Ishikawa (cell line): ENCODE measurements at regions not wholly inside any gene's neighbourhood (a gene's known extent, or its start where the extent isn't known, plus 50 kb on each side); places are given as distances from the start of the nearest gene placed in this dataset.

Experiments
- CEBPB ChIP-seq: IDR thresholded peaks from 2 replicates; pipeline ENCODE4 v1.6.1; 2012
- CREB1 ChIP-seq: IDR thresholded peaks from 2 replicates; pipeline ENCODE4 v1.6.1; 2012; ENCODE audit warnings: low read depth
- EGR1 ChIP-seq: IDR thresholded peaks from 2 replicates; pipeline ENCODE4 v1.6.1; 2012
- EP300 ChIP-seq: IDR thresholded peaks from 2 replicates; pipeline ENCODE4 v1.6.1; 2012; ENCODE audit warnings: borderline replicate concordance
- FOXM1 ChIP-seq: IDR thresholded peaks from 2 replicates; pipeline ENCODE4 v1.6.1; 2012; ENCODE audit warnings: low read depth, borderline replicate concordance
- NFIC ChIP-seq: IDR thresholded peaks from 2 replicates; pipeline ENCODE4 v1.6.1; 2012
- RAD21 ChIP-seq: IDR thresholded peaks from 2 replicates; pipeline ENCODE4 v1.6.1; 2012; ENCODE audit warnings: low read depth
- TAF1 ChIP-seq: IDR thresholded peaks from 2 replicates; pipeline ENCODE4 v1.6.1; 2012; ENCODE audit warnings: low read depth, mild to moderate bottlenecking
- TCF12 ChIP-seq: IDR thresholded peaks from 2 replicates; pipeline ENCODE4 v1.6.1; 2012; ENCODE audit warnings: low read depth
- TEAD4 ChIP-seq: IDR thresholded peaks from 2 replicates; pipeline ENCODE4 v1.6.1; 2012
- YY1 ChIP-seq: IDR thresholded peaks from 2 replicates; pipeline ENCODE4 v1.6.1; 2012; ENCODE audit warnings: low read depth
- ZBTB7A ChIP-seq: IDR thresholded peaks from 2 replicates; pipeline ENCODE4 v1.6.1; 2012; ENCODE audit warnings: low read depth
- TF ChIP-seq, protein P1 (sequence below): IDR thresholded peaks from 2 replicates; pipeline ENCODE4 v1.6.1; 2012
- TF ChIP-seq, protein P2 (sequence below): IDR thresholded peaks from 2 replicates; pipeline ENCODE4 v1.6.1; 2012
- TF ChIP-seq, protein P3 (sequence below): IDR thresholded peaks from 2 replicates; pipeline ENCODE4 v1.6.1; 2012; ENCODE audit warnings: low read depth, mild to moderate bottlenecking

DNA sequence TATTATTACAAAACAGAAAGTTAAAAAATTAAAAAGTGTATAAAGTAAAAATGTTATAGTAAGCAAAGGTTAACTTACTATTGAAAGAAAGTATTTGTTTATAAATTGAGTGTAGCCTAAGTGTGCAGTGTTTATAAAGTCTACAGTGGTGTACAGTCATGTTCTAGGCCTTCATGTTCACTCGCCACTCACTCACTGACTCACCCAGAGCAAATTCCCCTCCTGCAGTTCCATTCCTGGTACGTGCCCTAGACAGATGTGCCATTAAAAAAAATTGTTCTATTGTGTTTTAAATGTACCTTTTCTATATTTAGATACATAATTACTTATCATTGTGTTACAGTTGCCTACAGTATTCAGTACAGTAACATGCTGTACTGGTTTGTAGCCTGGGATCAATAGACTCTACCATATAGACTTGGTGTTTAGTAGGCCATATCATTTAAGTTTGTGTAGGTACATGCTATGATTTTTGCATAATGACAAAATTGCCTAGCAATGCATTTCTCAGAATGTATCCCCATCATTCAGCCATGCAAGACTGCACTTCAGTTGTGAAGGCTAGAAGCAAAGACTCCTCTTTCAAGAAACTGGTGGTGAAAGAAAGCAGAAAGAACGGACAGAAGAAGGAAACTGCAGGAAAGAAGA lies 100.6 kb downstream of the DACT1 start:
- TF ChIP-seq EGR1 (no peak), CEBPB (no peak), YY1 (no peak), TCF12 (no peak), TAF1 (no peak), FOXM1 (no peak)

DNA sequence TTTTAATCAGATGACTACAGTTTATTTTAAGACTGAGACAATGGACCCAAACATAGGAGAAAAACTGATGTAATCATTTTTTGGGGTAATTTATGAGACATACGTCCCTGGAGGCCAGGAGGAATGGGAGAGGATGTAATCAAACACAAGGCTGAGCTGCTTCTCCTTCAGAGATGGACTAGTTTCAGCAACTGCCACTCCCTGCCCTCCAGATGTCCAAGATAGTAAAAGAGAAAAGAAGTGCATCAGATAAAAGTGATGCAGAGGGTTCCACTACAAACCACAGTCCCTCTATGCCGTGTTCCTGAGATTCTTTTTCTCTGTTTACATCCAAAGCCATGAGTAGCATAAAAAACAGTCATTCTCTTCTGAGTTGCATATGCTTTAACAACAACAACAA lies 101.1 kb downstream of the DACT1 start:
- TF ChIP-seq FOXM1, result no peak
- no peak for TF ChIP-seq TAF1
- no peak for TF ChIP-seq CREB1
- no peak for TF ChIP-seq RAD21
- TF ChIP-seq, protein P1, sequence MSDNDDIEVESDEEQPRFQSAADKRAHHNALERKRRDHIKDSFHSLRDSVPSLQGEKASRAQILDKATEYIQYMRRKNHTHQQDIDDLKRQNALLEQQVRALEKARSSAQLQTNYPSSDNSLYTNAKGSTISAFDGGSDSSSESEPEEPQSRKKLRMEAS, result no peak
- no peak for TF ChIP-seq ZBTB7A
- no peak for TF ChIP-seq TCF12
- no peak for TF ChIP-seq EGR1
- no peak for TF ChIP-seq YY1
- TF ChIP-seq NFIC, result no peak
- TF ChIP-seq, protein P2, sequence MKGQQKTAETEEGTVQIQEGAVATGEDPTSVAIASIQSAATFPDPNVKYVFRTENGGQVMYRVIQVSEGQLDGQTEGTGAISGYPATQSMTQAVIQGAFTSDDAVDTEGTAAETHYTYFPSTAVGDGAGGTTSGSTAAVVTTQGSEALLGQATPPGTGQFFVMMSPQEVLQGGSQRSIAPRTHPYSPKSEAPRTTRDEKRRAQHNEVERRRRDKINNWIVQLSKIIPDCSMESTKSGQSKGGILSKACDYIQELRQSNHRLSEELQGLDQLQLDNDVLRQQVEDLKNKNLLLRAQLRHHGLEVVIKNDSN, result no peak

DNA sequence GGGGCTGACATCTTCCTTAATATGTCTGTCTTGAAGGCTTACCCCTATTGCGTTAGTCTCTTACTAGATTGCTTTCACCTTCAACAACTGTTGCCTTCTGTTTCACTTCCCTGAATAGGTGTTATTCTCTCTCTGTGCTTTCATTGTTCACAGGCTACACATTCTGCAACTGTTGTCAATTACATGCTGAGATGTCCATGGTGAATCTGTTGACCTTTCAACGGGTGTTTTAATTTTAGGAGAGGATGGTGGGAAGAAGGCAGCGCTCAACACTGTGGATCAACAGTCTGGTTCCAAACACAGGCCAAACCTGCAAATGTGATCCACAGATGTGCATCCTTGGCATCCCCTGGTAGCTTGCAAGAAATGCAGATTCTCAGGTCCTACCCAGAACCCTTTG lies 101.9 kb downstream of the DACT1 start:
- no peak for TF ChIP-seq EP300

DNA sequence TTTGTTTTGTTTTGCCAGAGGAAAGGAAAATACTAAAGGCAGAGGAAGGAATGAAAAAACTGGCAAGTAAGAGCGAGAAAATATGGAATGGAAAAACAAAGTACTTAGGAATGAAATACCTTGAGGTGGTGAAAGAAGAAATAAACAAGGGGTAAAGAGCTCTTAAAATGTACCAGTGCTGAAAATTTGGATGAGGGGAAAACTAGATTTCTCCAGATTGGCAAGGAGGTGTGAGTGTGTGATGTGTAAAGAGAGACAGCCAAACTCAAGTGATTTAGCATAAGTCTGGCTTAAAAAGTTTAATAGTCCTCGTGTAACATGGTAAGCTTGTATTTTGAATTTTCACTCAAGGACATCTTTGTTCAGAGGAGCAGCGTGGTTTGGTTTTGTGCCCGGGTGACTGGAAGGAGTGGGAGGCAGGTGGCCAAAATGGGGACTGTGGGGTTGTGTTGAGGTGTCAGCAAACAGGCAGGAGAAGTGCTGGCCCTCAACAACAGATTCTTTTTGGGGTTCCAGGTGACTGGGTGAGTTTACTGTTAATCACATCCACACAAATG lies 102.7 kb downstream of the DACT1 start:
- TF ChIP-seq EGR1 (no peak), TAF1 (no peak), EP300 (no peak), TEAD4 (no peak), YY1 (no peak), ZBTB7A (no peak), FOXM1 (no peak), NFIC (no peak), CEBPB (no peak), RAD21 (no peak), CREB1 (no peak), TCF12 (no peak)
- TF ChIP-seq, protein P3, sequence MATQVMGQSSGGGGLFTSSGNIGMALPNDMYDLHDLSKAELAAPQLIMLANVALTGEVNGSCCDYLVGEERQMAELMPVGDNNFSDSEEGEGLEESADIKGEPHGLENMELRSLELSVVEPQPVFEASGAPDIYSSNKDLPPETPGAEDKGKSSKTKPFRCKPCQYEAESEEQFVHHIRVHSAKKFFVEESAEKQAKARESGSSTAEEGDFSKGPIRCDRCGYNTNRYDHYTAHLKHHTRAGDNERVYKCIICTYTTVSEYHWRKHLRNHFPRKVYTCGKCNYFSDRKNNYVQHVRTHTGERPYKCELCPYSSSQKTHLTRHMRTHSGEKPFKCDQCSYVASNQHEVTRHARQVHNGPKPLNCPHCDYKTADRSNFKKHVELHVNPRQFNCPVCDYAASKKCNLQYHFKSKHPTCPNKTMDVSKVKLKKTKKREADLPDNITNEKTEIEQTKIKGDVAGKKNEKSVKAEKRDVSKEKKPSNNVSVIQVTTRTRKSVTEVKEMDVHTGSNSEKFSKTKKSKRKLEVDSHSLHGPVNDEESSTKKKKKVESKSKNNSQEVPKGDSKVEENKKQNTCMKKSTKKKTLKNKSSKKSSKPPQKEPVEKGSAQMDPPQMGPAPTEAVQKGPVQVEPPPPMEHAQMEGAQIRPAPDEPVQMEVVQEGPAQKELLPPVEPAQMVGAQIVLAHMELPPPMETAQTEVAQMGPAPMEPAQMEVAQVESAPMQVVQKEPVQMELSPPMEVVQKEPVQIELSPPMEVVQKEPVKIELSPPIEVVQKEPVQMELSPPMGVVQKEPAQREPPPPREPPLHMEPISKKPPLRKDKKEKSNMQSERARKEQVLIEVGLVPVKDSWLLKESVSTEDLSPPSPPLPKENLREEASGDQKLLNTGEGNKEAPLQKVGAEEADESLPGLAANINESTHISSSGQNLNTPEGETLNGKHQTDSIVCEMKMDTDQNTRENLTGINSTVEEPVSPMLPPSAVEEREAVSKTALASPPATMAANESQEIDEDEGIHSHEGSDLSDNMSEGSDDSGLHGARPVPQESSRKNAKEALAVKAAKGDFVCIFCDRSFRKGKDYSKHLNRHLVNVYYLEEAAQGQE, result no peak
- TF ChIP-seq, protein P2, result no peak
- TF ChIP-seq, protein P1, result no peak

DNA sequence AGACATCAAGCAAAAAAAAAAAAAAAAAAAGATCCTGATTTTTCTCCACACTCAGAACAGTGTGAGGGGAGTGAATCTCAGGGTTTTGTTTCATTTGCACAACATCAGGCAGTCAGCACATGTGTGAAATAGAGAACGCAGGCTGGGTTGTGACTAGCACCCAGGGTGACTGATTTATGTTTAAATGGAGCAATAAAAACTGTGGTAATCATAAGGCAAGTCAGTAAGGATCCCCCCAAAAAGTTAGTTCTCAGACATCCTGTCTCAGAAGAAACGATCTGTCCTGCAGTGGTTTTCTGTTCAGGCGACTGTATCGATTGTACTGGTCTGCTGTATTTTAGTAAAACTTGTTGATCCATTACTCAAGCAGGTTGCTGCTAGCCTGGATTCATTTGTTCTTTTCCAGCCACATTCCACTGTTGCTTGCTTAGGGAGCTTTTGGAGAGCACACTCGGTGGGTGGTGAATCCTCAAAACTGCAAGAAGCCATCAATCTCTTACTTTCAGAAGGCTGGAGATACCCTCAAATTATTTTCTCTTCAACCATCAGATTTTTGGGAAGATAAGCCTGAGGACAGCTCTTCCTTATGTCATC lies 107.1 kb downstream of the DACT1 start:
- no peak for TF ChIP-seq FOXM1

DNA sequence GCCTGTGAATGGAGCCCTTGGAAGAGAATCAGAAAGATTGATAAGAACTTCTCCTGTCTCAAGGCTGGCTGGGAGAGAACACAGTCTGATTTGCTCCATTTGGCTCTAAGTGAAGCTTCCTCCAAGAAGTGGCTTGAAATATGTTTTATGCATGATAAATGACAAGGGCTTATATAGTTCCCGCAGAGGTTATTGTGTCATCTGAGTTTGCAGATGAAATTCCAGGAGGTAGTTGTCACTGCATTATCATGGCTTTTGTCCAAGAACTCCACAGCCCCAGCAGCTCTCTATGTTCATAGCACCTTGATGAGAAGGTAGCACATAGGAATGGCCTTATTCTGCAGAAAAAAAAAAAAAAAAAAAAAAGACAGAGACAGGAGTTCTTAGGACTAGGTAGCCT lies 108.5 kb downstream of the DACT1 start:
- TF ChIP-seq TCF12 (no peak), EGR1 (no peak), CEBPB (no peak), FOXM1 (no peak), NFIC (peak; percentile 16; the same call in 1 of the 2 replicates), TEAD4 (peak; percentile 41; the same call in 1 of the 2 replicates), TAF1 (no peak), RAD21 (no peak)
- TF ChIP-seq, protein P1, result no peak

DNA sequence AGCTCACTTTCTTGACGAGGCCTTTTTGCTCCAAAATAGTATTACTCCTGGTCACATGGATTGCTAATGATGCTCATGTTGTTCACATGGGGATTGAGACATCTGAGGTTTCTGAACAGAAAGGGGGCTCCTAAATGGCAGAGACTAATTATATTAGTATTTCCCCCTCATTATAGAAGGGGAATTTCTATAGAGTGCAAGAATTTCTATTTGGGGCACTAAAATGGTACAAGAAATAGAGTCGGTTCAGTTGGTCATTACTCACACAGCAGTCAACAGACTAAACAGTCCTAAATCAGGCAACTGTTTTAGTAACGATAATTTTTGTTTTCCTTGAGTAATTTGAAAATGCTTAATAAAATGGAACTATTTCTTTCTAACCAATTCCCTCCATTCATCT lies 108.9 kb downstream of the DACT1 start:
- TF ChIP-seq, protein P2, result no peak
- no peak for TF ChIP-seq TCF12
- no peak for TF ChIP-seq ZBTB7A
- no peak for TF ChIP-seq YY1
- TF ChIP-seq CREB1, result no peak
- TF ChIP-seq, protein P1, result no peak
- no peak for TF ChIP-seq EGR1
- no peak for TF ChIP-seq NFIC
